ENCODE measurements at regions not wholly inside any gene's neighbourhood (a gene's known extent, or its start where the extent isn't known, plus 50 kb on each side); places are given as distances from the start of the nearest gene placed in this dataset.

DNA sequence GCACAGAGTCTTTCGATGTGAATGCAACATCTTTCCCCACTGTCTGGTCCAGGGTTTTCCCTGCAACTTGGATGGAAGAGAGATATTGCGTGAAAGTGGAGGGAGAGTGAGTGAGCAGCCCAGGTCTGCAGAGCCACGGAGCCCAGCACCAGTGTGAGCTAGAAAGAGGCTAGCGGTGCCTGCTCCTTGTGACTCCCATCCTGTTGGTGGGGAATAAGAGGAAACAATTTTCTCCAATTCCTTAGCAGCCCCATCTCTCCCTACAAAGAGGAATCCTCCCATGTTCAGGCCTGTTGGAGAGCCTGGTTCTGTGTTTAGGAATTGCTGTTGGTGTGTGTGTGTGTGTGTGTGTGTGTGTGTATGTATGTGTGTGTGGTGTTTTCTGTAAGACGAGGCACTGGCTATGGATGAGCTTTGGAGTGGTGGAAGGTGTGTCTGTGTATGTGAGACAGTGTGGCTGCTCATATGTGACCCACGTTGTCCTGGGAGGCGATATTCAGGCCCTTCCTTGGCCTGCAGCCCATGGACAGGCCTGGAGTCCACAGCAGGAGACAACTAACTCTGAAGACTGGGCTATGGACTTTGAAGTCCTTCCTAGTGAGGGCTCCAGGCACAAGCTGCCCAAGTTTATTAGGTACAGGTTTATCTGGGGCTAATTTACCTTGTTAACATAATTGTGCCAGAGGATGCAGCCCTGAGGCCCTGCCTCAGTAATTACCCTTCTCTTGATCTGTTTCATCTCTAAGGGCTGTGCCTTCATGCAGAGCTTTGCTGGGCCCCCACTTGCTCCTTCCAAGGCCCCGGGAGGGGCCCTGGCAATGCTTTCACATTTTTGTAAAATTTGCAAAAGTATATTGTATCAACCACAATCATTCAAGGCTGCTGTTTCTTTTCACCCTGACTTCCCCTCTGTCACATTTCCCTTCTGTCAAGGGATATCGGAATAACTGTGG, 88.6 kb upstream of the HAAO start:
- no peak for DNase-seq

DNA sequence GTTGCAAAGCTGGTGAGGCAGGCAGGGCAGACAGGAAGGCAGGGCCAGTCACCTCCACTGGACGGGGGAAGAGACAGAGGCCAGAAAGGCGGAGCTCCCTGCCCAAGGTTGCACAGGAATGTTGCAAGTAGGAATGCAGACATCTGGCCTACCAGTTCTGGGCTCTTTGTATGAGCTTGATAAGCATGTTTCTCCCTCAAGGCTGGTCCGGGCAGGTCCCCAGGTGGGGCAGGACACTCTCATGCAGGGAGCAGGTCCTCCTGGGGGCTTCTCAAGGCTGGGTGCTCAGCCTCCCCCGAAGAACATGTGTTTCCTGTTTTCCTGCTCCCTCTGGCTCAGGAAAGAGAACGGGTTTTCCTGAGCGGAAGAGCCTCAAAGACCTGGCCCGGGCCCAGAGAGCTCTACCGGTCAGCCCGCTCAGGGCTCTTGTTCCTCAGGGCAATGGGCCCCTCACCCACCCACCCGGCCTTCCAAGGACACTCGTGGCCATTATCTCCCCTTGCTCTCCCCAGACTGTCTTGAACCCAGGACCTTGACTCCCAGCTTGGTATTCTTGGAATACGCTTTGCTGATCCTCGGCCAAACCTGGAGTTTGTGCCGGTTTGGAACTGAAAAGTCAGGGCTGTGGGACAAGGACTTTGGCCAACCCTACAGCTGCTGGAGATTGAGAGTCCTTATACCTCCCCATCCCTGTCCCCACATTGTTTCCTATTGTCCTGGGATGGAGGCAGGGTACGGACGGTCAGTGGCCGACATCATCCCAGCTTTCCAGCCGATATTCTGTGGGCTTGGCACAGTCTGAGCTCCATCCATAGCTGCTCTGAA, 87.7 kb upstream of the HAAO start:
- DNase-seq: no peak

GRCh38 chr2:42879121-42879705, 86.8 kb upstream of the HAAO start:
- no peak for DNase-seq

GRCh38 chr2:42878581-42878980, 86.2 kb upstream of the HAAO start:
- no peak for DNase-seq

- DNase-seq: no peak
Observed at GRCh38 chr2:42877936-42878335, 85.6 kb upstream of the HAAO start.

GRCh38 chr2:42877511-42877910, 85.1 kb upstream of the HAAO start:
- DNase-seq: no peak

- DNase-seq: no peak
Observed at GRCh38 chr2:42876326-42876751, 84.0 kb upstream of the HAAO start.

DNA sequence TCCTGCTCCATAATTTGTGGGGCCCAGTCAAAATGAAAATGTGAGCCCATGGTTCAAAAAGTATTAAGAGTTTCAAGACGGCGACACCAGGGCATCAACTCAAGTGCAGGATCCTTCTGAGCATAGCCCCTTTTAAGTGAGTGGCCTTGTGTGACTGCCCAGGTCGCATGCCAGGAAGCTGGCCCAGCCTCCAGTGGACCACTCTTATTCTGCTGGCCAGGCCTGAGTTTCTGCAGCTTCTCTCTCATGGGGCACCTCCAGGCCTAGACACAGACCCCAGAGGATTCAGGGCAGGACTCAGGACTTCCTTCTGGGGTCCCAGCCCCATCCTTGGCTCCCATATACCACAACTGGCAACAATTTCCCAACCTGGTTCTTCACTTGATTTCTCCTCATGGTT, 83.5 kb upstream of the HAAO start:
- no peak for DNase-seq

- DNase-seq: no peak
Observed at GRCh38 chr2:42874949-42875801, 82.8 kb upstream of the HAAO start.

GRCh38 chr2:42872721-42873120, 80.3 kb upstream of the HAAO start:
- no peak for DNase-seq

DNA sequence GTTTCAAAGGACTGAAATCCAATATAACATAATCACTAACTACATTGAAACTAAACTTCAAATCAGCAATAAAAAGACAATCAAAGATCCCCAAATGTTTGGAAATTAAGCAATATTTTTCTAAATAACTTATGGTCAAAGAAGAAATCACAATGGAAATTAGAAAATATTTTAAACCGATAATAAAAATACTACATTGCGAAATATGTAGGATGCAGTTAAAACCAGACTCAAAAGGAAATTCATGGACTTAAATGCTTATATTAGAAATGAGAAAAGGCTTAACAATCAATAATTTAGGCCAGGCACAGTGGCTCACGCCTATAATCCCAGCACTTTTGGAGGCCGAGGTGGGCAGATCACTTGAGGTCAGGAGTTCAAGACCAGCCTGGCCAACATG, 79.0 kb upstream of the HAAO start:
- no peak for DNase-seq

GRCh38 chr2:42868874-42869273, 76.5 kb upstream of the HAAO start:
- no peak for DNase-seq

DNA sequence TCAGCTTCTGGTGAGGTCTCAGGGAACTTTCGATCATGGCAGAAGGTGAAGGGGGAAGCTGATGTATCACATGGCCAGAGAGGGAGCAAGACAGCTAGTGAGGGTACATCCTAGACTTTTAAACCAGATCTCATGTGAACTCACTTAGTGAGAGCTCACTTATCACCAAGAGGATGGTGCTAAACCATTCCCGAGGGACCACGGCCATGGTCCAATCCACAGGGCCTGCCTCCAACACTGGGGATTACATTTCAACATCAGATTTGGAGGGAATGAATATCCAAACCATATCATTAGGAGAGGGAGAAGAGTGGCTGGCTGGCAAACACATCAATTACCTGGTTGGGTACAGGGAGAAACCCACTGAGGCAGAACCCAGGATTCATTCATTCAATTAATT, 75.7 kb upstream of the HAAO start:
- DNase-seq: no peak

GRCh38 chr2:42867093-42868065, 75.0 kb upstream of the HAAO start:
- DNase-seq: no peak

DNA sequence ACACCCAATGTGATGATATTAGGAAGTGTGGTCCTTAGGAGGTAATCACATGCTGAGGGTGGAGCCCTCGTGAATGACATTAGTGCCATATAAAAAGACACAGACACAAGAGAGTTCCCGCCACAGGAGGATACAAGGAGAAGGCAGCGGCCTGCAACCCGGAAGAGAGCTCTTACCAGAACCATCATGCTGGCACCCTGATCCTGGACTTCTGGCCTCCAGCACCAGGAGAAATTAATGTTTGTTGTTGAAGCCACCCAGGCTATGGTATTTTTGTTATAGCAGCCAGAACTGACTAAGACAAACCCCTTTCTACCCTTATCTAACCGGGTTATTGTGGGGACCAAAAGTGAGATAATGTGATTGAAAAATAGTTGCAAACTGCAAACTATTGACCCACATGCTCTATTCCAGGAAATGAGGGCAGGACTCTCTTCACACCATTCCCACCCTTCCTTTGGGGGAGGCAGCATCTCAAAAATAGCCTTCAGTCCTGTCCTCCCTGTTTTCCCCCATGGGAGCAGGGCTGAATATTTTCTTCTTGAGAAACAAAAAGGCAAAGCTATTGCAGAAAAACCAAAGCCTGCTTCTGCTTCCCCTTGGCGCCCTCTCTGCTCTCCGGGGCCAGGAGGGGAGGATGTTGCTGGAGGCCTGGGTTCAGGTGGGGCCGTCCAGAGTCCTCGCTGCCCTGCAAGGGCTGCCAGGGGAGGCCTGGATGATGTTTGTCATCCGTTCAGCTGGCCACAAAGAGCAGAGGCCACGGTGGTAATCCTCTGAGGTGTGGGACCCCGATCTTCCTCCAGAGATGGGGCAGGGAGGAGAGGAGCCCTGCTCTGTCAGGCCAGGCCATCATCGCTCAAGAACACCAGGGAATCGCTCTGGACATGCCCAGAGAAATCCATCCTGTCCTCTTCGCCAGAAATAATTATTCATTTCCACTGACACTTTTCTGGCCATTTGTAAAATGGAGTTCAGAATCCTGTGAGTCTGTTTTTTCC, 73.8 kb upstream of the HAAO start:
- no peak for DNase-seq

GRCh38 chr2:42864641-42865280, 72.4 kb upstream of the HAAO start:
- no peak for DNase-seq

- DNase-seq: no peak
Observed at GRCh38 chr2:42864222-42864621, 71.8 kb upstream of the HAAO start.

DNA sequence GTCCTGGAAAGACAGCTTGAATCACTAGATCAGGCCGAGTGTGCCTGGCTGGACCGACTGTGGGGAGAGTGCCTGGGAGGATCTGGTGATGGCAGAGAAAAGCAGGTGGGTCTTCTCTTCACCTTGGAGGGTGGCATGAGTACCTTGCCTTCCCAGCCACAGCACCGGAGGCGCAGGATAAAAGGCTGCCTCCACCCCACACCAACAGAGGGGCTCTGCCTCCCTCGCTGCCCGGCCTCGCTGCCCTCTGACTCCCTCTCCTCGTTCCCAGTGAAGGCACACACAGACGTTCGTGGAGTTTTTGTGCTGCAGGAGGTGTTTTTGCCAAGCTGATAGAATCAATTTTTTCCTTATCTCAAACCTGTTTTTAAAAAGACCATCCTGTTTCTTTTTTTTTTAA, 71.4 kb upstream of the HAAO start:
- DNase-seq: no peak

Measured in amygdala (tissue), 56 donors.